ENCODE measurements at regions not wholly inside any gene's neighbourhood (a gene's known extent, or its start where the extent isn't known, plus 50 kb on each side); places are given as distances from the start of the nearest gene placed in this dataset.
"Not testable (repeated sequence)": the region's sequence is repeated elsewhere in the genome, so short reads cannot be mapped to it uniquely, and the experiment has no call there.

DNA sequence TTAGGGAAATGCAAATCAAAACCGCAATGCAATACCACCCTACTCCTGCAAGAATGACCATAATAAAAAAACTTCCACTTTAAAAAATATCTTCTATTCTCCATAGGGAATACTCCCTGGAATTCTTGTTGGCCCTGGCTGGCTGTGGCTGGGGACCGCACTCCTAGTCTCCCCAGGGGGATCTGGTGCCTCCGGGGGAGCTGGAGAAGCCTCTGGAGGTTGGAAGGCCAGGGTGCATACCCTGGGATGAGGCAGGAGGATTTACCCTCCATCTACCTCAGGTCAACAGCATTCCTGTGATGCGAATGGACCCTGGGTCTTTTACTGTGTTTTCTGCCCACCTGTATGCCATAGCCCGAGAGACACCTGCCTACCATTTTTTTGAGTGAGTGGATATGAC lies 120.0 kb upstream of the ZNF536 start:
- TF ChIP-seq, protein P1, sequence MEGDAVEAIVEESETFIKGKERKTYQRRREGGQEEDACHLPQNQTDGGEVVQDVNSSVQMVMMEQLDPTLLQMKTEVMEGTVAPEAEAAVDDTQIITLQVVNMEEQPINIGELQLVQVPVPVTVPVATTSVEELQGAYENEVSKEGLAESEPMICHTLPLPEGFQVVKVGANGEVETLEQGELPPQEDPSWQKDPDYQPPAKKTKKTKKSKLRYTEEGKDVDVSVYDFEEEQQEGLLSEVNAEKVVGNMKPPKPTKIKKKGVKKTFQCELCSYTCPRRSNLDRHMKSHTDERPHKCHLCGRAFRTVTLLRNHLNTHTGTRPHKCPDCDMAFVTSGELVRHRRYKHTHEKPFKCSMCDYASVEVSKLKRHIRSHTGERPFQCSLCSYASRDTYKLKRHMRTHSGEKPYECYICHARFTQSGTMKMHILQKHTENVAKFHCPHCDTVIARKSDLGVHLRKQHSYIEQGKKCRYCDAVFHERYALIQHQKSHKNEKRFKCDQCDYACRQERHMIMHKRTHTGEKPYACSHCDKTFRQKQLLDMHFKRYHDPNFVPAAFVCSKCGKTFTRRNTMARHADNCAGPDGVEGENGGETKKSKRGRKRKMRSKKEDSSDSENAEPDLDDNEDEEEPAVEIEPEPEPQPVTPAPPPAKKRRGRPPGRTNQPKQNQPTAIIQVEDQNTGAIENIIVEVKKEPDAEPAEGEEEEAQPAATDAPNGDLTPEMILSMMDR (IDR thresholded peaks at IDR 0.05): no peak
- DNase-seq (ENCODE audit: low spot score) (no peak), ATAC-seq (ENCODE audit: low FRiP score) (no peak)

DNA sequence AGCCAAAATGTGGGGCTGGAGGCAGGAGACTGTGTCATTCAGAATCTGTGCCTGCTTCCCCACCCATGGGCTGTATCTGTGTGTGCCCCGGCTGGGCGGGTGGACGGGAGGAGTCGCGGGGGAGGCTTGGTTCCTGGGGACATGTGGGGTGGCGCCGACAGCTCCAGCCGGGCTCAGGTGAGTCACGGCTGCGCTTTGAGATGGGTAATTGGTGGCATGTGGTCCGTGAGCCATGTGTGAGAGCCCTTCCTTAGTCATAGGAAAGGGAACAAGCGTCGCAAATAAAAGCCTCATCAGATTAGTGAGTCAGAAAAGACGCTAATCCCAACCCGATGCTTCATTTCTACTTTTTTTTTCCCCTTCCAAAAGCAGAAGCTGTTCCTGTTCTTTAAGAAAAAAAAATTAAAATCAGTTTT lies 118.6 kb upstream of the ZNF536 start:
- DNase-seq (ENCODE audit: low spot score): no peak
- TF ChIP-seq, protein P1 (IDR thresholded peaks at IDR 0.05): no peak

DNA sequence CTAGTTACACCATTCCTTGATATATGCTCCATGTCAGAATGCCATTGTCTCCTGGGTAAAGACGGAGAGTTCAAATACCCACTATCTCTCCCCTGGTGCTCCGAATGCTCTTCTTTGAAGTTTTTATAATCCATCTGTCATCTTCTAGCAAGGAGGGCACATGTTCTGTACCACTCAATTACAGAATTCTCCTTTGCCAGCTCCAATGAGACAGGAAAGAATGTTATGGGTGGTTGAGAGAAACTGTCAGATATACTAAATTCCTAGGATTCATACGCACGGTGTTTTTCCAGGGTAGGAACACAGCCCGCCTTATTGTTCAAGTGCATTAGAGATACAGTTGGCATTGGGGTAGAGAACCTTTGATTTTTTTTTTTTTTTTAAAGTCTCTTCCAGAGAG lies 118.0 kb upstream of the ZNF536 start:
- no peak for DNase-seq (ENCODE audit: low spot score)
- no peak for ATAC-seq (ENCODE audit: low FRiP score)
- TF ChIP-seq, protein P1 (IDR thresholded peaks at IDR 0.05): no peak

More for the DNA sequence above, 118.6 kb upstream of the ZNF536 start:
- ATAC-seq (ENCODE audit: low FRiP score): no peak

DNA sequence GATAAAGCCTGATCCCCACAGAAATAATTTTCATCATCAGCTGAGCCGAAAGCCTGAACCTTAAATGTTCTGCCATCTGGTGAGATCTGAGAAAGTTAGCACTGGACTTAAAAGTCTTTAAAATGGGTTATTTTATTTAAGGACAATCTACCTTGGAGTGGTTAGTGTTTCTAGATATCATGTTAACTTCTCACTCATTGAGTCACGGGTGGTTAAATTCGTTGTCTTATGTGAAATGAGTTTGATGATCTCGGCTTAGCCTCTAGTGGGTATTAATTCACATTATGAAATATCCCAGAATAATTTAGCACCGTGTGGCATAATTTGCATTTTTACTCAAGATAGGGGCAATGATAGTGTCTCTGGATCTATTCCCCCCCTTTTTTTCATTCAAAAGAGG lies 117.4 kb upstream of the ZNF536 start:
- no peak for ATAC-seq (ENCODE audit: low FRiP score)
- TF ChIP-seq, protein P1 (IDR thresholded peaks at IDR 0.05): no peak
- DNase-seq (ENCODE audit: low spot score): no peak

DNA sequence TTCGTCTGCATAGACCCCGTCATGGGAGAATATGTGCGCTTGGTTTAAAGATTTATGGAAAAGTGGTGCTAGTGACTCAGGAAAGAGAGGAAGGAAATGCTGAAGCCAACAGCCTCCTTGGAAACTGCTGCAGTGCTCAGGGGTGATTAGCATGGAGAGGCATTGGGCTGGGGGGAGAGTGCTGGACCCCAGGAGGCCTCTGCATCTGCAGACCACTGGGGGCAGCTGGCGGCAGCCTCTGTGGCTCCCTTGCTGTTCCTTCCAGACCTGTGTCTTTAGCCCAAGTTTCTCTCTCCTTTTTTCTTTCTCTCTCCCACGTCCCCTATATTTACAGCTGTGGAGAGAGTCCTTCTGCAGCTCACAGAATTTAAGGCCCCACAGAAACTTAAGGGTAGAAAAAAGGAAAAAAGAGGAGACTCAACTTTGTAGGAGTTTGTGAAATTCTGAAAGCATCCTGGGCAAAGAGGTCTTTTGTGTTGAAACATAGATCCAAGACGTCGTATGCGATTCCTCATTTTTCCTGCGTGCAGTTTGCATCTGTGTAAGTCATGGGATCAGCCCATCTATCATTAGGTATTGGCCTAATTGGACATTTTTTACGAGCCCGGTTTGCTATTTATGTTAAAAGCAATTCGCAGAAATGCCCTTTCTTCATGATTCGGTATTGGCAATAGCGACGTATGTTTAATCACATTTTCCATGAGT lies 116.2 kb upstream of the ZNF536 start:
- no peak for ATAC-seq (ENCODE audit: low FRiP score)

DNA sequence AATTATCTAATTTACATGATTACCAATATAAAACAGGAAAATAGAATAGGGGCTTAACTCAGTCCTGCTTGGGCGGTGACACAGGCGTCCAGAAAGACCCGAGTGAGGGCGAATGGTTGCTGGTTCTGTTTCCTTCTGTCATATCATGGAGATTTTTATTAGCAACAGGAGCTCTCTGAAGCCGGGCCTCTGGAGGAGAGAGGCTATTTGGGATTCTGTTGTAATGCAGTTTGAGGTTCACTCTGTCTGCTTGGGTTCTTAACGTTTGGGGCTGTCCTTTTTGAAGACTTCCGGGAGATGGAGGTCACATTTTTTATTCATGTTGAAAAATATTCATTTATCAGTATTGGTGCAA lies 115.7 kb upstream of the ZNF536 start:
- ATAC-seq (ENCODE audit: low FRiP score) (no peak), DNase-seq (ENCODE audit: low spot score) (no peak)
- TF ChIP-seq, protein P1 (IDR thresholded peaks at IDR 0.05): no peak

More for the DNA sequence above, 116.2 kb upstream of the ZNF536 start:
- TF ChIP-seq, protein P1 (IDR thresholded peaks at IDR 0.05): no peak
- DNase-seq (ENCODE audit: low spot score): no peak

DNA sequence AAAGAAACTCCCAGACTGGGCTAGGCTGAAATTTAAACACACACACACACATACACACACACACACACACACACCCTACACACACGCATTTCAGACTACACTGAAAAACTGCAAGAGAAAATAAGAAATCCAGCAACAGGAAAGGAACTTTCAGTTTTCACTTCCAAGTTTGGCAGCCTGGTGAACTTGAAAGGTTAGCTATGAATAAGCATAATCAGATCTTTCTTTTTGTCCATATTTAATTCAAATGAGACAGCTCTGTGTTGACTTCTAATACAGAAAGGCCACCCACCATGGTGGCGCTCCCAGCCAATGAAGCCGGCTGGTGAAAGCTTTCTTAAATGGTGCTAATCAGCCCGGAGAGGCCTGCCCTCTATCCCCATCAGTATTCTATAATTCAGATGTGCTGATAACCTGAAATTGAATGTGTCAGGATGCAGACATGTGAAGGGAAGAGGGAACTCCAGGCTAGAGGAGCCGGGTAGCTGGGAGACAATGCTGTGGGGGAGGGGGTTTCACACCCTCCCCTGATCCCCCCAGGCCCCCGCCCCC lies 108.3 kb upstream of the ZNF536 start:
- DNase-seq (ENCODE audit: low spot score) (no peak), ATAC-seq (ENCODE audit: low FRiP score) (no peak)
- TF ChIP-seq, protein P1 (IDR thresholded peaks at IDR 0.05): no peak

DNA sequence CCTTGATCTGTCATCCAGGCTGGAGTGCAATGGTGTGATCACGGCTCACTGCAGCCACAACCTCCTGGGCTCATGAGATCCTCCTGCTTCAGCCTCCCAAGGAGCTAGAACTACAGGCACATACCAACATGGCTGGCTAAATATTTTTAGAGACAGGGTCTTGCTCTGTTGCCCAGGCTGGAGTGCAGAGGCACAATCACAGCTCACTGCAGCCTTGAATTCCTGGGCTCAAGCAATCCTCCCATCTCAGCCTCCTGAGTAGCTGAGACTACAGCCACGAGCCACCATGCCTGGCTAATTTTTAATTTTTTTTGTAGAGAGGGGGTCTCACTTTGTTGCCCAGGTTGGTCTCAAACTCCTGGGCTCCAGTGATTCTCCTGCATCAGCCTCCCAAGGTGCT lies 106.3 kb upstream of the ZNF536 start:
- not testable (repeated sequence) for ATAC-seq (ENCODE audit: low FRiP score)

More for the DNA sequence above, 106.3 kb upstream of the ZNF536 start:
- not testable (repeated sequence) for DNase-seq (ENCODE audit: low spot score)

All from omental fat pad (tissue), 3 donors.